AG09319 (cell line): ENCODE measurements at regions not wholly inside any gene's neighbourhood (a gene's known extent, or its start where the extent isn't known, plus 50 kb on each side); places are given as distances from the start of the nearest gene placed in this dataset.

Source experiments
- DNase-seq: peaks from one replicate; pipeline ENCODE4 v3.0.0-alpha.2; 2010; ENCODE audit warnings: low read depth; ENCODE audit errors: extremely low read depth
- TF ChIP-seq, protein P1 (sequence below): IDR thresholded peaks from 2 replicates; pipeline ENCODE4 v1.5.1; 2011; ENCODE audit warnings: low read depth, mild to moderate bottlenecking, inconsistent platforms, low read length, moderate library complexity

DNA sequence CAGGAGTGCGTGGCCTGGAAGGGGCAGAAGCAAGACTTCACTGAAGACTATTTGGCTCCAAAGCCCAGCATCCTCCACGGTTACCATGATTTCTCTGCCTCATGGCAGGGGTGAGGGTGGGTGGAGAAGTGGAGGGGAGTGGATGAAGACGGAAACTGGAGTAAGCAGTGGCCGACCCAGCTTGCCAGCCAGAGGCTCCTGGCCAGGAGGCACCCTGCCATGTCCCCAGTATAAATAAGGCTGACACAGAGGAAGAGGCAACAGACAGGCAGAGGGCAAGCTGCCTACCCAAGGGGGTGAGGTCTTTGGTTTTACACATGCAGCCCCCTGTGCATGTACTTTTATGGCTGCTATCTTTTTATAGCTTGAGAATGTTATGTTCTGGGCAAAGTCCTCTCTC, 102.6 kb upstream of the TBX20 start:
- TF ChIP-seq, protein P1, sequence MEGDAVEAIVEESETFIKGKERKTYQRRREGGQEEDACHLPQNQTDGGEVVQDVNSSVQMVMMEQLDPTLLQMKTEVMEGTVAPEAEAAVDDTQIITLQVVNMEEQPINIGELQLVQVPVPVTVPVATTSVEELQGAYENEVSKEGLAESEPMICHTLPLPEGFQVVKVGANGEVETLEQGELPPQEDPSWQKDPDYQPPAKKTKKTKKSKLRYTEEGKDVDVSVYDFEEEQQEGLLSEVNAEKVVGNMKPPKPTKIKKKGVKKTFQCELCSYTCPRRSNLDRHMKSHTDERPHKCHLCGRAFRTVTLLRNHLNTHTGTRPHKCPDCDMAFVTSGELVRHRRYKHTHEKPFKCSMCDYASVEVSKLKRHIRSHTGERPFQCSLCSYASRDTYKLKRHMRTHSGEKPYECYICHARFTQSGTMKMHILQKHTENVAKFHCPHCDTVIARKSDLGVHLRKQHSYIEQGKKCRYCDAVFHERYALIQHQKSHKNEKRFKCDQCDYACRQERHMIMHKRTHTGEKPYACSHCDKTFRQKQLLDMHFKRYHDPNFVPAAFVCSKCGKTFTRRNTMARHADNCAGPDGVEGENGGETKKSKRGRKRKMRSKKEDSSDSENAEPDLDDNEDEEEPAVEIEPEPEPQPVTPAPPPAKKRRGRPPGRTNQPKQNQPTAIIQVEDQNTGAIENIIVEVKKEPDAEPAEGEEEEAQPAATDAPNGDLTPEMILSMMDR: no peak
- DNase-seq: no peak

DNA sequence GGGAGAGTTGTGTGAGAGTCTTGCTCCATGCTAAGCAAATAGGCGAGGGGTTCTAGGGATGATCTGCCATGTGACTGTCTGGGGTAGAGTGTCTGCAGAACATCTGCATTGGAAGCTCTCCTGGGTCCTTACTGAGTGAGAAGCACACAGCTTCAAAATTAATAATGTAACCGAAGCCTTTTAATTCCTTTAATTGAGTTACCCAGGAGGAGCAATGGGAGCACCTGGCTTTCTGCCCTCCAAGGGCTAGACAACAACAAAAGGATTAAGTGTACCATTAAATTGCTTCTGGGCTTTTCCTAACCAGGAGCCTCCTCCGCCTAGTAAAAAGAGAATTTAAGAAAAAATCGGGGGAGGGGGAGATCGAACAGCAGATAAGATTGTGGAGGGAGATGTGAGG, 102.0 kb upstream of the TBX20 start:
- TF ChIP-seq, protein P1: no peak
- DNase-seq: no peak

DNA sequence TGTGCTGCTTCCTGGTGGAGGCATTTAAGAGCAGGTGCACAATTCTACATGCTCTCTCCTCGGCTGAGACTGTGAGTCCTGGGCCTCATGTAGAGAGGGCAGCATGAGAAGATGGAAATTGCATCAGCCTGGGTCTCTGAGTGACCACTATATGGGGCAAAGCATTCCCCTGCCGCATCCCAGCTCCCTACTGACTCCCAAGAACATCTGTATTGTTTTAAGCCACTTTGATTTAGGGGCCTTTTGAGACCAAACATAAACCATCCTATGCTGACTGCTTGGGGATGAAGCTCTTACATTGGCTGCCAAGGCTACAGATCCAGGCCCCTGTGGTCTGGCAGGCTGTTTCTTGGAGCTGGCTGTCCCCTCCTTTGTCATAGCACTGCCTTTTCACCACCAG, 101.3 kb upstream of the TBX20 start:
- no peak for DNase-seq
- TF ChIP-seq, protein P1: no peak

DNA sequence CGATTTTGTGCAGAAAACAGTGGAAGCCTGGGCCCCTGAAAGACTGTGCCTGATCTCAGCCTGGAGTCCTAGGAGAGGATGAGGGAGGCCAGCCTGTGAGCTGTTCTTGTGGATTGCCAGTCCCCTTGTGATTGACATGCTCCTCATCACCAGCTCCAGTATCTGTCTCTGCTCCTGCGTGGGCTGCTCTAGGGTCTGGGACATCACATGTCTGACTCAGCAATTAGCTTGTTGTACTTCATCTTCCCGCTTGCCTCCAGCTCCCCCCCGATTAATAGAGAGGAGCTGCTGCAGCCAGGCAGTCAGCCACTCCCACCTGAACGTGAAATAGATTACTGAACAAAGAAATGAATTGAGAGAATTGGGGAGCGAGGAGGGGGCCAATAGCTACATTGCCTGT, 99.6 kb upstream of the TBX20 start:
- no peak for DNase-seq
- TF ChIP-seq, protein P1: no peak

DNA sequence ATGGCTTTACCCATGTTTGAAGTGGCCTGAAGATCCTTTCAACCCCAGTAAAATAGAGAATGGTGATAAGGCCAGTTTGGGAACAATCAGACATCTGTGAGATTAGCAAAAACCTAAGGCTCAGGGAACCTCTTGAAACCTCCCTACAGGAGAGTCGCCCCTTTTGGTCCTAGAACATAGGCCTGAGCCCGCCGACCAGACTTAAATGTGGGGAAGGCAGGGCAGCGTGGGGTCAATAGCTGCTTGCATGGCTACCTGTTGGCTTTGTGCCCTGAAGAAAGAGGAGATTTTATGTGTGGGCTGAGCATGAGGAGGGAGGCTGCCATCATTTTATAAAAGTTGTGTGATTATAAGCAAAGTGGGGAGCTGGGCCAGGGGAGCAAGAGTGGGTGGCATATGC, 97.6 kb upstream of the TBX20 start:
- no peak for DNase-seq
- TF ChIP-seq, protein P1: no peak

DNA sequence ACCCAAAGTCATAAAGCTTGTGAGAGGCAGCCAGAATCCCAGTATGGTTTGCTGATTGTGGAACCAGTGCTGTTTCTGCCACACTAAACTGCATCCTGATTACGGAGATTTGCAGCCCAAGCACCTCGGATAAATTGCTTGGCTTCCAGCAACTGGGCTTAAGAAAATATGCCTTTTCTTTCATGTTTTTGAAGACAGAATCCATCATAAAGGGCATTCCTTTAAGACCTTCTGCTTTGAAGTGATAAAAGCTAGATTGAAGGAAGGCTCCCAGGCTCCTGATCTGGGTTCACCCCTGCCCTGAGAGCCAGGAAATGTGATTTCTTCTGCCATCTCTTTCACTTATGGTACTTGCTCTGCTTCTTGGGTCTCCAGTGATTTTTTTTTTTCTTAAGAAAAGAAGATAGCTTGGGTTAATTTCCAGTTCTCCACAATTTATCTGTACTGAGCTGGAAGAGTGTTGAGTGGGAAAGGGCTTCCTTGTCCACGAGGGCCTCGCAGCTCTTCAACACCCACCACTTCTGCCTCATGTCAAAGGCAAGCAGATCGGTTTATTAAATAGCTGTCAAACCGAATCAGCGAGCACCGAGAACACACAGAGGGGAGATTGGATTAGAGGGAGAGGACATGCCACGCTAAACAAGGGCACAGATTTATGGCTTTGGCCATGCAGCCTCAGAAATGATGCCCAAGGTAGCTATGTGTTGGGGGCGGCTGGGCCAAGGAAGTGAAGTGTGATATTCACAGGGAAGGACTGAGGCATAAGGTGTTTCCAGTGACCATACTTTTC, 94.9 kb upstream of the TBX20 start:
- TF ChIP-seq, protein P1: no peak
- DNase-seq: no peak

DNA sequence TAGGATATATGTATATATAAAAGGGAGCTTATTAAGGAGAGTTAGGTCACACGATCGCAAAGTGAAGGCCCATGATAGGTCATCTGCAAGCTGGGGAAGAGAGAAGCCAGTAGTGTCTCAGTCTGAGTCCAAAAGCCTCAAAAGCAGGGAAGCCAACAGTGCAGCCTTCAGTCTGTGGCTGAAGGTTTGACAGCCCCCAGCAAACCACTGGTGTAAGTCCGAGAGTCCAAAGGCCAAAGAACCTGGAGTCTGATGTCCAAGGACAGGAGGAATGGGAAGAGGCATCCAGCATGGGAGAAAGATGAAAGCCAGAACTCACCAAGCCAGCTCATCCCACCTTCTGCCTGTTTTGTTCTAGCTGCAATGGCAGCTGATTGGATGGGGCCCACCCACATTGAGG, 88.9 kb upstream of the TBX20 start:
- TF ChIP-seq, protein P1: no peak
- DNase-seq: no peak
